KMS-11 (cell line): ENCODE measurements at regions not wholly inside any gene's neighbourhood (a gene's known extent, or its start where the extent isn't known, plus 50 kb on each side); places are given as distances from the start of the nearest gene placed in this dataset.

Experiments
- H2AFZ ChIP-seq: fragments of 200-600 bp; sonication (generic); 2 replicates; pipeline ENCODE4 v1.6.1; 2016; ENCODE audit warnings: antibody characterized with exemption, mixed run types, low read depth
- H3K27ac ChIP-seq: fragments of 200-600 bp; sonication (generic); 2 replicates; pipeline ENCODE4 v1.6.1; 2016; ENCODE audit warnings: mild to moderate bottlenecking, mixed run types
- H3K27me3 ChIP-seq: fragments of 200-600 bp; sonication (generic); 2 replicates; pipeline ENCODE4 v1.6.1; 2017; ENCODE audit warnings: mild to moderate bottlenecking, low read depth, mixed run types, moderate library complexity; ENCODE audit not compliant: insufficient read depth
- H3K36me3 ChIP-seq: fragments of 200-600 bp; sonication (generic); 2 replicates; pipeline ENCODE4 v1.6.1; 2017; ENCODE audit warnings: mild to moderate bottlenecking, mixed run types; ENCODE audit not compliant: insufficient read depth
- H3K4me1 ChIP-seq: fragments of 200-600 bp; sonication (generic); 2 replicates; pipeline ENCODE4 v1.6.1; 2016; ENCODE audit warnings: mild to moderate bottlenecking, low read depth, mixed run types; ENCODE audit not compliant: poor library complexity, severe bottlenecking
- H3K4me2 ChIP-seq: fragments of 200-600 bp; sonication (generic); 2 replicates; pipeline ENCODE4 v1.7.0; 2016; ENCODE audit warnings: mild to moderate bottlenecking, mixed run types
- H3K4me3 ChIP-seq: fragments of 200-600 bp; sonication (generic); IDR thresholded peaks from 2 replicates; pipeline ENCODE4 v1.6.1; 2017; ENCODE audit warnings: low read depth, low read length, mixed read lengths; ENCODE audit not compliant: insufficient read depth
- H3K79me2 ChIP-seq: fragments of 200-600 bp; sonication (generic); 2 replicates; pipeline ENCODE4 v1.6.1; 2016; ENCODE audit warnings: low read depth, mixed run types; ENCODE audit not compliant: insufficient read depth
- H3K9ac ChIP-seq: fragments of 200-600 bp; sonication (generic); 2 replicates; pipeline ENCODE4 v1.6.1; 2016; ENCODE audit warnings: mild to moderate bottlenecking, mixed run types
- H4K20me1 ChIP-seq: fragments of 200-600 bp; sonication (generic); 2 replicates; pipeline ENCODE4 v1.6.1; 2016; ENCODE audit warnings: mild to moderate bottlenecking, mixed run types; ENCODE audit not compliant: insufficient read depth
- TF ChIP-seq, protein P1 (sequence below): fragments of 200-600 bp; sonication (generic); conservative IDR thresholded peaks from 2 replicates; pipeline ENCODE4 v1.6.1; 2017; ENCODE audit warnings: low read depth, mild to moderate bottlenecking, antibody characterized with exemption, low read length, moderate library complexity, mixed read lengths

DNA sequence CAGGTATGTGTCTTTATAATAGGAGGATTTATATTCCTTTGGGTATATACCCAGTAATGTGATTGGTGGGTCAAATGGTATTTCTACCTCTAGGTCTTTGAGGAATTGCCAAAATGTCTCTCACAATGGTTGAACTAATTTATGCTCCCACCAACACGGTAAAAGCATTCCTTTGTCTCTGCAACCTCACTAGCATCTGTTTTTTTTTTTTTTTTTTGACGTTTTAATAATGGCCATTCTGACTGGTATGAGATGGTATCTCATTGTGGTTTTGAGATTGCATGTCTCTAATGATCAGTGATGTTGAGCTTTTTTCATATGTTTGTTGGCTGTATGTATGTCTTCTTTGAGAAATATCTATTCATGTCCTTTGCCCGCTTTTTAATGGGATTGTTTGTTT is 144.9 kb upstream of the RGS17 start:
- no peaks in the 10 kb centered on the region for H3K79me2 ChIP-seq
- no peak overlapping the region for H3K4me3 ChIP-seq
- no peak overlapping the region for H3K27ac ChIP-seq
- no peak overlapping the region for H2AFZ ChIP-seq
- H4K20me1 ChIP-seq: no peaks in the 10 kb centered on the region
- no peaks in the 10 kb centered on the region for H3K36me3 ChIP-seq
- no peaks in the 10 kb centered on the region for H3K27me3 ChIP-seq
- H3K4me2 ChIP-seq: no peak overlapping the region
- H3K4me1 ChIP-seq: no peaks in the 10 kb centered on the region
- TF ChIP-seq, protein P1, sequence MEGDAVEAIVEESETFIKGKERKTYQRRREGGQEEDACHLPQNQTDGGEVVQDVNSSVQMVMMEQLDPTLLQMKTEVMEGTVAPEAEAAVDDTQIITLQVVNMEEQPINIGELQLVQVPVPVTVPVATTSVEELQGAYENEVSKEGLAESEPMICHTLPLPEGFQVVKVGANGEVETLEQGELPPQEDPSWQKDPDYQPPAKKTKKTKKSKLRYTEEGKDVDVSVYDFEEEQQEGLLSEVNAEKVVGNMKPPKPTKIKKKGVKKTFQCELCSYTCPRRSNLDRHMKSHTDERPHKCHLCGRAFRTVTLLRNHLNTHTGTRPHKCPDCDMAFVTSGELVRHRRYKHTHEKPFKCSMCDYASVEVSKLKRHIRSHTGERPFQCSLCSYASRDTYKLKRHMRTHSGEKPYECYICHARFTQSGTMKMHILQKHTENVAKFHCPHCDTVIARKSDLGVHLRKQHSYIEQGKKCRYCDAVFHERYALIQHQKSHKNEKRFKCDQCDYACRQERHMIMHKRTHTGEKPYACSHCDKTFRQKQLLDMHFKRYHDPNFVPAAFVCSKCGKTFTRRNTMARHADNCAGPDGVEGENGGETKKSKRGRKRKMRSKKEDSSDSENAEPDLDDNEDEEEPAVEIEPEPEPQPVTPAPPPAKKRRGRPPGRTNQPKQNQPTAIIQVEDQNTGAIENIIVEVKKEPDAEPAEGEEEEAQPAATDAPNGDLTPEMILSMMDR: no peak
- no peak overlapping the region for H3K9ac ChIP-seq

DNA sequence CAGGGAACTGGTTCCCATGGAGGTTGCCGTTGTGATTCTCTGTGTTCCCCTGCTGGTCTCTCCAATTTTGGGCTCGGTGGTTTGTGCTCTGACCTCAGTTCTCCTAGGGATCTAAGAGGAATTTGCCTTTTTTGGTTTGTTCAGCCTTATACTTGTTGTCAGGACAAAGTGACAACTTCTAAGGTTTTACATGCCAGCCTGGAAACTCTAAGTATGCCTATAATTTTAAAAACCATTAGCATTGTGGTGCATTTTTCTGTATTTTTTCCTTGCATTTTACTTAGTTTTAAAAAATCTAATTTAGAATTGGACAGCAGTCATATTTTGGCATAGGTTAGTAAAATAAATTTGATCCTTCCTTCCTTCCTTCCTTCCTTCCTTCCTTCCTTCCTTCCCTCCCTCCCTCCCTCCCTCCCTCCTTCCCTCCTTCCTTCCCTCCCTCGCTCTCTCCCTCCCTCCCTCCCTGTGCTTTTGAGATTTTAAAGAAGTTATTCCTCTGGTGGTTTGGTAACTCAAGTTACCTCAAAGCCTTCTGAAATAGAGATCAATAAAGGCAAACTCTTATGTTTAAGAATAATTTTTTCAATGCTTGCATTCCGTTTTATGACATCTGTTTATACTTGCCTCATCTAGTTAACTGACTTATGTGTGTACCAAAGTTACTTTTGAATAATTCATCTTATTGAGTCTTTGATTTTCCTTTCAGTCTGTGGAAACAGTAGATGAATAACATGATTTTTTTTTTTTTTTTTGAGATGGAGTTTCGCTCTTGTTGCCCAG is 141.3 kb upstream of the RGS17 start:
- H4K20me1 ChIP-seq: no peaks in the 10 kb centered on the region
- TF ChIP-seq, protein P1: no peak
- H3K79me2 ChIP-seq: no peaks in the 10 kb centered on the region
- no peaks in the 10 kb centered on the region for H3K36me3 ChIP-seq
- H3K27ac ChIP-seq: no peak overlapping the region
- H3K4me1 ChIP-seq: no peaks in the 10 kb centered on the region
- no peak overlapping the region for H3K9ac ChIP-seq
- no peak overlapping the region for H2AFZ ChIP-seq
- no peak overlapping the region for H3K4me3 ChIP-seq
- H3K27me3 ChIP-seq: no peaks in the 10 kb centered on the region
- no peak overlapping the region for H3K4me2 ChIP-seq

DNA sequence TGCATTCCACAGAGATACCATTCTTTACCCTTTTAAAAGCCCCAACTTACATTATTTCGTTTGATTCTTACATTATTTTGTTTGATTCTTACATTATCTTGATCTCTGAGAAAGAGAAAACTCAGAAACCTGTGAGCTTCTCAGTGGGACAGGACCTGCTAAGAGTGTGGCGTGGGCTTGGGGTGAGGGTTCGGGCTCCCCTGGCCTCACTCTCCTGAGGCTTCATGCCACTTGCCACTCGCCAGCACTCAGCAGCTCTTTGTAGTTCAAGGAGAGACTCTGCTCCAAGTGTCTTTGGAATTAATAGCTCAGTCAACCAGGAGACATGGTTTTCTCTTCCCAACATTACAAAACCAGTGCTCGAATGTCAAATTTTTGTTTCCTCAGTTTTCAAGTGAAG is 132.4 kb upstream of the RGS17 start:
- H3K27me3 ChIP-seq: no peaks in the 10 kb centered on the region
- H3K79me2 ChIP-seq: no peaks in the 10 kb centered on the region
- H4K20me1 ChIP-seq: no peaks in the 10 kb centered on the region
- H3K27ac ChIP-seq: no peak overlapping the region
- no peak overlapping the region for H3K4me2 ChIP-seq
- no peak overlapping the region for H2AFZ ChIP-seq
- no peaks in the 10 kb centered on the region for H3K4me1 ChIP-seq
- H3K4me3 ChIP-seq: no peak overlapping the region
- H3K36me3 ChIP-seq: no peaks in the 10 kb centered on the region
- TF ChIP-seq, protein P1: no peak
- no peak overlapping the region for H3K9ac ChIP-seq

DNA sequence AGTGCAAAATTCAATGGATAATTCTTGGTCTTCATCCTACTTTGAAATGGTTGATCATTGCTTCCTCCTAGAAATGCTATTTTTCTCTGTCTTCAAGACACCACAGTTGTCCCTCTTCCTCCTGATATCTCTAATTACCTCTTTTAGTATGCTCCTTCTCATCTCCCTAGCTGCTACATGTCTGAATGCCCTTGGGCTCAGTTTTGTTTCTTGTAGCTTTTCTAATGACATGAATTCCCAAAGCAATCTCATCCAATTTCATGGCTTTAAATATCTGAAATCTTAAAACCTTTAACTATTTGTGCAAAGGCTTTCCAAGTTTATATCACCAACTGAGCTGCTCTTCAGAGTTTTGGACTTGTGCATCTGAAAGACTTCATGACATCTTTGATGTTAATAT is 120.2 kb upstream of the RGS17 start:
- Histone ChIP-seq H2AFZ (no peak overlapping the region), H3K4me1 (no peaks in the 10 kb centered on the region), H3K79me2 (no peaks in the 10 kb centered on the region), H3K27ac (no peak overlapping the region), H3K36me3 (no peaks in the 10 kb centered on the region), H3K9ac (no peak overlapping the region), H3K4me2 (no peak overlapping the region), H3K4me3 (no peak overlapping the region), H4K20me1 (no peaks in the 10 kb centered on the region), H3K27me3 (no peaks in the 10 kb centered on the region)
- TF ChIP-seq, protein P1: no peak
